LNCaP clone FGC (cell line): ENCODE measurements at regions not wholly inside any gene's neighbourhood (a gene's known extent, or its start where the extent isn't known, plus 50 kb on each side); places are given as distances from the start of the nearest gene placed in this dataset.
"Not testable (repeated sequence)": the region's sequence is repeated elsewhere in the genome, so short reads cannot be mapped to it uniquely, and the experiment has no call there.

ENCODE experiments used
- DNase-seq: peaks from one replicate; pipeline ENCODE4 v3.0.0-alpha.2; 2011; ENCODE audit warnings: low read depth
- H3K4me3 ChIP-seq: 2 replicates; pipeline ENCODE4 v1.5.1; 2011; ENCODE audit warnings: mild to moderate bottlenecking, low read depth, low read length, control low read depth
- CTCF ChIP-seq: IDR thresholded peaks from 2 replicates; pipeline ENCODE4 v1.5.1; 2012; ENCODE audit warnings: mild to moderate bottlenecking; ENCODE audit not compliant: control insufficient read depth, insufficient read depth; ENCODE audit errors: extremely low read depth

- no peak for TF ChIP-seq CTCF
- no peak for DNase-seq
- no peak overlapping the region for H3K4me3 ChIP-seq
Measured at GRCh38 chr1:4068076-4068475, 168.0 kb upstream of the C1orf174 start.

- no peak for DNase-seq
- no peak overlapping the region for H3K4me3 ChIP-seq
- TF ChIP-seq CTCF = no peak
Measured at GRCh38 chr1:4071653-4072052, 171.6 kb upstream of the C1orf174 start.

GRCh38 chr1:4072481-4073153 is 172.5 kb upstream of the C1orf174 start:
- no peak for TF ChIP-seq CTCF
- H3K4me3 ChIP-seq = no peak overlapping the region
- DNase-seq = no peak

- DNase-seq = no peak
- no peak overlapping the region for H3K4me3 ChIP-seq
- TF ChIP-seq CTCF = no peak
Measured at GRCh38 chr1:4075436-4076225, 175.6 kb upstream of the C1orf174 start.

DNA sequence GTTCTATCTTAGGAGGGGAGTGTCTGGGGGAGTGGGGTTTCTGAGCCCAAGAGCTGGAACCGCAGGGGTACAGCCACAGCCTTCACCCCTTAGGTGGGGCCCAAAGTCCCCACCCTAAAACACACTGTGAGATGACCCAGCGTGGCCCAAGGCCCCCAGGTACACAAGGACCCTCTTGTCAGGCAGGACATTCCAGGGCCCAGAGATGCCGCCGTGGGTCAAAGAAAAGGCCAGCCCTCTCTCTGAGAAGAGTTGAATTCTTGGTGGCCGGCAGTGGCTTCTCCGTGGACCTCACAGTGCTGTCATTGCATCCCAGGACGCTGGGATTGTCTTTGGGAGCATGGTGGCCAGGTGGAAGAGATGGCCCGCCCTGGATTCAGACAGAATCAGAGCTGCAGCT is 176.3 kb upstream of the C1orf174 start:
- no peak for TF ChIP-seq CTCF
- DNase-seq = no peak
- no peak overlapping the region for H3K4me3 ChIP-seq

DNA sequence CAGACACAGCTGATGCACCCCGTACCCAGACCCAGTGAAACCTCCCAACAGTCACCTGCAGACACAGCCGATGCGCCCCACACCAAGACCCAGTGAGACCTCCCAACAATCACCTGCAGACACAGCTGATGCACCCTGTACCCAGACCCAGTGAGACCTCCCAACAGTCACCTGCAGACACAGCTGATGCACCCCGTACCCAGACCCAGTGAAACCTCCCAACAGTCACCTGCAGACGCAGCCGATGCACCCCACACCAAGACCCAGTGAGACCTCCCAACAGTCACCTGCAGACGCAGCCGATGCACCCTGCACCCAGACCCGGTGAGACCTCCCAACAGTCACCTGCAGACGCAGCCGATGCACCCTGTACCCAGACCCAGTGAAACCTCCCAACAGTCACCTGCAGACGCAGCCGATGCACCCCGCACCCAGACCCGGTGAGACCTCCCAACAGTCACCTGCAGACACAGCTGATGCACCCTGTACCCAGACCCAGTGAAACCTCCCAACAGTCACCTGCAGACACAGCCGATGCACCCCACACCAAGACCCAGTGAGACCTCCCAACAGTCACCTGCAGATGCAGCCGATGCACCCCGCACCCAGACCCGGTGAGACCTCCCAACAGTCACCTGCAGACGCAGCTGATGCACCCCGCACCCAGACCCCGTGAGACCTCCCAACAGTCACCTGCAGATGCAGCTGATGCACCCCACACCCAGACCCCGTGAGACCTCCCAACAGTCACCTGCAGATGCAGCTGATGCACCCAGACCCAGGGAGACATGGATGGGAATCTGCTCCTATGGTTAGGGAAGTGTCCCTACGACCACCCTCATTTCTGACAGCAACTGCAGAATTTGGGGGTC is 178.3 kb upstream of the C1orf174 start:
- H3K4me3 ChIP-seq, DNase-seq: not testable (repeated sequence)

- no peak for DNase-seq
- TF ChIP-seq CTCF = no peak
- H3K4me3 ChIP-seq = no peak overlapping the region
Measured at GRCh38 chr1:4079815-4080214, 179.7 kb upstream of the C1orf174 start.
